Natural killer cell (primary cell): ENCODE measurements at regions not wholly inside any gene's neighbourhood (a gene's known extent, or its start where the extent isn't known, plus 50 kb on each side); places are given as distances from the start of the nearest gene placed in this dataset.

Experiments used
- ATAC-seq, 3 donors: fragments of 150-1000 bp in 2 of 3; fragments of 200-7000 bp in 1 of 3; cut with Tn5 transposase; 1 replicate in 1 of 3; 2 replicates in 2 of 3; pipeline ENCODE4 v1.10.0; 2021; ENCODE audit warnings: mild to moderate bottlenecking in 2 of 3, moderate library complexity in 2 of 3
- DNase-seq, 2 donors: peaks; one replicate each; pipeline versions ENCODE4 v3.0.0 to v3.0.0-alpha.2; 2013 to 2021; ENCODE audit warnings: mixed read lengths in 1 of 2
- H3K27ac ChIP-seq: one replicate; pipeline ENCODE4 v1.5.1; 2013; ENCODE audit warnings: mild to moderate bottlenecking, low read length
- H3K27me3 ChIP-seq: one replicate; pipeline ENCODE4 v1.6.1; 2013; ENCODE audit warnings: low read length; ENCODE audit not compliant: control insufficient read depth, insufficient read depth
- H3K36me3 ChIP-seq: one replicate; pipeline ENCODE4 v1.6.1; 2013; ENCODE audit warnings: low read length; ENCODE audit not compliant: control insufficient read depth, insufficient read depth
- H3K4me1 ChIP-seq: one replicate; pipeline ENCODE4 v1.6.1; 2013; ENCODE audit warnings: low read length; ENCODE audit not compliant: control insufficient read depth, insufficient read depth
- H3K4me3 ChIP-seq: one replicate; pipeline ENCODE4 v1.5.1; 2013; ENCODE audit warnings: low read length
- H3K9me3 ChIP-seq: one replicate; pipeline ENCODE4 v1.6.1; 2013; ENCODE audit warnings: low read length; ENCODE audit not compliant: control insufficient read depth, insufficient read depth
- H3K27ac Mint-ChIP-seq, 2 donors: one replicate each; pipeline ENCODE4 v1.8.0; 2022; ENCODE audit warnings: mild to moderate bottlenecking in 2 of 2, mixed read lengths in 2 of 2, moderate library complexity in 1 of 2
- H3K27me3 Mint-ChIP-seq, 2 donors: one replicate each; pipeline ENCODE4 v1.8.0; 2022; ENCODE audit warnings: low read depth in 2 of 2, mixed read lengths in 2 of 2
- H3K36me3 Mint-ChIP-seq: one replicate; pipeline ENCODE4 v1.8.0; 2022; ENCODE audit warnings: mixed read lengths
- H3K4me1 Mint-ChIP-seq, 2 donors: one replicate each; pipeline ENCODE4 v1.8.0; 2022; ENCODE audit warnings: mixed read lengths in 2 of 2
- H3K4me3 Mint-ChIP-seq: one replicate; pipeline ENCODE4 v1.8.0; 2022; ENCODE audit warnings: mild to moderate bottlenecking, moderate library complexity, mixed read lengths
- H3K9me3 Mint-ChIP-seq, 2 donors: one replicate each; pipeline ENCODE4 v1.8.0; 2022; ENCODE audit warnings: mixed read lengths in 2 of 2
- WGBS: methylation state at CpG from one replicate; pipeline ENCODE4 v1.1.7; 2013; ENCODE audit warnings: missing lambda C conversion rate; ENCODE audit not compliant: insufficient coverage; 5-methylcytosine and 5-hydroxymethylcytosine counted together
- intact Hi-C: fragments of 100-400 bp; cut with micrococcal nuclease; formaldehyde crosslinking; loops from one replicate; pipeline ENCODE4 v1.14.2; 2022
- TF ChIP-seq, protein P1 (sequence below): fragments of 200-600 bp; IDR thresholded peaks from one replicate; pipeline ENCODE4 v1.8.0; 2022; ENCODE audit warnings: antibody characterized with exemption

DNA sequence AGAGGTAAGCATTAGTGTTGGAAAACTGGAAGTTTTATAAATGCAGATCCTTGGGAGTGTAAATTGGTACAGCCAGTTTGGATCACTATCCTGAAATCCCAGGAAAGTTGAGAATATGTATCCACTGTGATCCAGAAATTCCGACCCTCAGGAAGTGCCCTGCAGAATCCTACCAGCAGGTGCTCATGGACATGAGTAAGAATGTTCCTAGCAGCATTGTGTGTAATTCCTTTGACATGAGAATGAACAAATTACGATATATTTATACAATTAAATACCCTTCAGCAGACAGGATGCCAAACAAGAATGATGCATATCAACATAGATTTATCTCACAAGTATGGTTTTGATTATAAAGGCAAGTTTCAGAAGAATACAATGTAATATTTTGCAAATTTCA is 181.6 kb downstream of the XPNPEP1 start:
- H3K27me3 ChIP-seq: no peaks in the 10 kb centered on the region
- no peaks in the 10 kb centered on the region for H3K9me3 ChIP-seq
- no peak overlapping the region for H3K4me3 ChIP-seq
- no peak for ATAC-seq
- H3K27ac Mint-ChIP-seq: no peak overlapping the region
- TF ChIP-seq, protein P1, sequence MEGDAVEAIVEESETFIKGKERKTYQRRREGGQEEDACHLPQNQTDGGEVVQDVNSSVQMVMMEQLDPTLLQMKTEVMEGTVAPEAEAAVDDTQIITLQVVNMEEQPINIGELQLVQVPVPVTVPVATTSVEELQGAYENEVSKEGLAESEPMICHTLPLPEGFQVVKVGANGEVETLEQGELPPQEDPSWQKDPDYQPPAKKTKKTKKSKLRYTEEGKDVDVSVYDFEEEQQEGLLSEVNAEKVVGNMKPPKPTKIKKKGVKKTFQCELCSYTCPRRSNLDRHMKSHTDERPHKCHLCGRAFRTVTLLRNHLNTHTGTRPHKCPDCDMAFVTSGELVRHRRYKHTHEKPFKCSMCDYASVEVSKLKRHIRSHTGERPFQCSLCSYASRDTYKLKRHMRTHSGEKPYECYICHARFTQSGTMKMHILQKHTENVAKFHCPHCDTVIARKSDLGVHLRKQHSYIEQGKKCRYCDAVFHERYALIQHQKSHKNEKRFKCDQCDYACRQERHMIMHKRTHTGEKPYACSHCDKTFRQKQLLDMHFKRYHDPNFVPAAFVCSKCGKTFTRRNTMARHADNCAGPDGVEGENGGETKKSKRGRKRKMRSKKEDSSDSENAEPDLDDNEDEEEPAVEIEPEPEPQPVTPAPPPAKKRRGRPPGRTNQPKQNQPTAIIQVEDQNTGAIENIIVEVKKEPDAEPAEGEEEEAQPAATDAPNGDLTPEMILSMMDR: no peak
- intact Hi-C loops: no loop called here
- DNase-seq: no peak
- H3K27ac ChIP-seq: no peak overlapping the region
- no peak overlapping the region for H3K4me3 Mint-ChIP-seq
- no peaks in the 10 kb centered on the region for H3K4me1 ChIP-seq
- H3K36me3 ChIP-seq: no peaks in the 10 kb centered on the region
- H3K27me3 Mint-ChIP-seq: peaks cover 0 to 18% of the 10 kb centered on the region in 2 donors
- H3K36me3 Mint-ChIP-seq: no peaks in the 10 kb centered on the region
- H3K4me1 Mint-ChIP-seq: no peaks in the 10 kb centered on the region
- WGBS: 50% methylated on average over 1 of the region's 2 CpGs
- H3K9me3 Mint-ChIP-seq: peaks cover 0 to 2% of the 10 kb centered on the region in 2 donors

DNA sequence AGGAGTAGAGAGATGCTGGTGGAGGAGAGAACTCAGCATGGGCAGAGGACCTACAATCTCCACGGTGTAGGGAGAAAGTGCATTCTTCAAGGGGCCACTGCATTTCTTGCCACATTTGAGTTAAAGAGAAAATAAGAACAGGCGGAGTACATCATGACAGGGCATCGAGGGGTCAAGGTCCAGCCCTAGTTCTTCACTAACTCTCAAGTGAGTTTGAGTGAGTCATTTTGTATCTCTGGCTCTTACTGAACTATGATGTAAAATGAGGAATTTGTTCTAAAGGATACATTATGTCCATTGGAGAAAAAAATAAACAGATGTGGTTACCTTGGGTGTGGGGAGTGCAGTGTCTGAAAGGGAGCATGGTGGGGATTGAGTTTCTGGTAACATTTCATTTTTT is 182.9 kb downstream of the XPNPEP1 start:
- no peak overlapping the region for H3K27ac ChIP-seq
- Mint-ChIP-seq H3K27me3 (peaks cover 0 to 8% of the 10 kb centered on the region in 2 donors), H3K36me3 (no peaks in the 10 kb centered on the region), H3K4me1 (no peaks in the 10 kb centered on the region), H3K9me3 (no peaks in the 10 kb centered on the region), H3K4me3 (no peak overlapping the region), H3K27ac (no peak overlapping the region)
- no peak overlapping the region for H3K4me3 ChIP-seq
- TF ChIP-seq, protein P1: no peak
- no peak for ATAC-seq
- intact Hi-C loops: no loop called here
- H3K36me3 ChIP-seq: no peaks in the 10 kb centered on the region
- H3K27me3 ChIP-seq: no peaks in the 10 kb centered on the region
- no peaks in the 10 kb centered on the region for H3K4me1 ChIP-seq
- WGBS: 87% methylated on average over 3 of the region's 3 CpGs
- H3K9me3 ChIP-seq: no peaks in the 10 kb centered on the region
- DNase-seq: no peak

DNA sequence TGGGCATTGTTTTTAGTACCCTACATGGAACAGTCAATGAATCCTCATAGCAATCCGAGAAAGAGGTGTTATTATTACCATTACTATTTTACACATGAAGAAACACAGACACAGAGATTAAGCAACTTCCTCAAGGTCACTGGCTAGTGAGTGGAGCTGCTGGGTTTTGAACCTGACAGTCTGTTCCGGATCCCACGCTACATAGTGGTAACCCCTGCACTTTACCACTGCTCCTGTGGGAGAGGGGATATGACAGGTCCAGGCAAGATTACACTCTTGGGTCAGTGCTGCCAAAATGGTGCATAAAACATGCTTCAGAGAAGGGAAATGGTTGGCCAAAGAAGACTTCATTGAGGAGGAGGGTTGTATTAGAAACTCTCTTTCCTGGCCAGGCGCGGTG is 185.7 kb downstream of the XPNPEP1 start:
- Histone ChIP-seq H3K27ac (no peak overlapping the region), H3K36me3 (no peaks in the 10 kb centered on the region), H3K4me3 (no peak overlapping the region), H3K4me1 (no peaks in the 10 kb centered on the region), H3K9me3 (no peaks in the 10 kb centered on the region), H3K27me3 (no peaks in the 10 kb centered on the region)
- 100% methylated on average over 4 of the region's 5 CpGs for WGBS
- no peaks in the 10 kb centered on the region for H3K4me1 Mint-ChIP-seq
- no peak overlapping the region for H3K4me3 Mint-ChIP-seq
- no peak for ATAC-seq
- TF ChIP-seq, protein P1: no peak
- peaks cover 0 to 8% of the 10 kb centered on the region in 2 donors for H3K27me3 Mint-ChIP-seq
- no peaks in the 10 kb centered on the region for H3K36me3 Mint-ChIP-seq
- no peak for DNase-seq
- H3K9me3 Mint-ChIP-seq: no peaks in the 10 kb centered on the region
- intact Hi-C loops: no loop called here
- no peak overlapping the region for H3K27ac Mint-ChIP-seq

DNA sequence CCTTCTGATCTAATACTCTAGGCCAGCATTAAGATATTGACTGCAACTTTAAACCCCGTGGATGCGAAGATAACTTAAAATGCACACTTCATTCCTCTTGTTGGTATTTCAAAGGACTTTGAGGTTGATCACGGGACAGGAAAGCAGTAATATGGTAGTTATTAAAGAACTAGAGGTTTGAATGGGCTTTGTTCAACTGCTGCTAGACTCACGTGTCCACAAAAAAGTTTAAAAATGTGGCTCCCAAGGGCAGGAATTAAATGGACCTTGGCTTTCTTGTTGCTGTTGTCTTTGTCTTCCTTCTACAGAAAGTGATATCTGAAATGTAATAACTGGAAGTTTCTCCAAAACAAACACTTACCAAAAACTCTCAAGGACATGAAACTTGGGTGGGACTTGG is 186.3 kb downstream of the XPNPEP1 start:
- peaks cover 0 to 8% of the 10 kb centered on the region in 2 donors for H3K27me3 Mint-ChIP-seq
- Histone ChIP-seq H3K36me3 (no peaks in the 10 kb centered on the region), H3K27me3 (no peaks in the 10 kb centered on the region), H3K27ac (no peak overlapping the region), H3K9me3 (no peaks in the 10 kb centered on the region), H3K4me1 (no peaks in the 10 kb centered on the region), H3K4me3 (no peak overlapping the region)
- ATAC-seq (no peak), DNase-seq (no peak)
- no peaks in the 10 kb centered on the region for H3K36me3 Mint-ChIP-seq
- intact Hi-C loops: no loop called here
- H3K4me1 Mint-ChIP-seq: no peaks in the 10 kb centered on the region
- TF ChIP-seq, protein P1: no peak
- 75% methylated on average over 4 of the region's 4 CpGs for WGBS
- no peak overlapping the region for H3K27ac Mint-ChIP-seq
- no peak overlapping the region for H3K4me3 Mint-ChIP-seq
- no peaks in the 10 kb centered on the region for H3K9me3 Mint-ChIP-seq
